K562 (cell line): ENCODE measurements at regions not wholly inside any gene's neighbourhood (a gene's known extent, or its start where the extent isn't known, plus 50 kb on each side); places are given as distances from the start of the nearest gene placed in this dataset.
"Not testable (repeated sequence)": the region's sequence is repeated elsewhere in the genome, so short reads cannot be mapped to it uniquely, and the experiment has no call there.

Source experiments
- ATAC-seq: fragments of 200-7000 bp; cut with Tn5 transposase; 3 replicates; pipeline ENCODE4 v1.9.1; 2020; ENCODE audit warnings: moderate library complexity
- BruUV-seq: library from RNA; stranded (reverse); fragments of 400-500 nt; replicated peaks from 2 replicates; lab custom pipeline; 2021; lab: Mats Ljungman, UMichigan
- CTCF ChIA-PET: fragments of 300-600 bp; formaldehyde crosslinking; extraction: SDS; loops from one replicate; lab custom pipeline; 2021; ENCODE audit warnings: low intra/inter-chr PET ratio; lab: Yijun Ruan, JAX
- POLR2A ChIA-PET: fragments of 300-600, 350-650 bp; sonication (Branson Sonifier 250); formaldehyde crosslinking; extraction: SDS; loops from one replicate; lab custom pipeline; 2021; ENCODE audit warnings: antibody characterized with exemption, inconsistent platforms; lab: Yijun Ruan, JAX
- DNase-seq, 4 experiments: peaks; one replicate each; pipeline versions ENCODE4 v3.0.0 to v3.0.0-alpha.2; 2011 to 2018; ENCODE audit warnings: low spot score in 3 of 4, mixed read lengths in 3 of 4; ENCODE audit errors: extremely low read depth in 1 of 4
- FAIRE-seq: peaks from 2 replicates; lab custom pipeline; 2011; peaks lifted over from hg19 to GRCh38; lab: Jason Lieb, UNC
- H2AFZ ChIP-seq: 2 replicates; pipeline ENCODE4 v1.6.0; 2011; ENCODE audit warnings: low read depth, low read length, control low read depth, inconsistent platforms
- H3K27ac ChIP-seq: fragments of 200-600 bp; 3 replicates; pipeline ENCODE4 v1.8.0; 2011; ENCODE audit warnings: low read depth, mild to moderate bottlenecking, control low read depth, inconsistent platforms, low read length, moderate library complexity, mixed read lengths; ENCODE audit errors: extremely low read depth
- H3K27me3 ChIP-seq, 2 experiments: fragments of 300-600 bp in 1 of 2; 2 replicates in 1 of 2; 3 replicates in 1 of 2; pipeline versions ENCODE4 v1.6.0 to v1.8.0; 2011; ENCODE audit warnings: inconsistent platforms in 2 of 2, low read length in 2 of 2, mild to moderate bottlenecking in 1 of 2, mixed read lengths in 1 of 2, moderate library complexity in 1 of 2; ENCODE audit not compliant: control insufficient read depth in 2 of 2, insufficient read depth in 2 of 2
- H3K36me3 ChIP-seq: fragments of 300-600 bp; 3 replicates; pipeline ENCODE4 v1.8.0; 2011; ENCODE audit warnings: mild to moderate bottlenecking, low read length, inconsistent platforms; ENCODE audit not compliant: control insufficient read depth, insufficient read depth
- H3K4me1 ChIP-seq, 2 experiments: fragments of 200-600 bp in 1 of 2; replicated peaks in 1 of 2; 2 replicates in 1 of 2; 3 replicates in 1 of 2; pipeline versions ENCODE4 v1.5.1 to v1.8.0; 2011; ENCODE audit warnings: inconsistent platforms in 2 of 2, low read length in 2 of 2, mild to moderate bottlenecking in 1 of 2, mixed read lengths in 1 of 2, moderate library complexity in 1 of 2; ENCODE audit not compliant: control insufficient read depth in 2 of 2, insufficient read depth in 2 of 2
- H3K4me2 ChIP-seq: 2 replicates; pipeline ENCODE4 v1.6.1; 2011; ENCODE audit warnings: low read length, control low read depth, inconsistent platforms, mixed read lengths; ENCODE audit not compliant: insufficient read depth
- H3K4me3 ChIP-seq: fragments of 200-600 bp; sonication (generic), shearing (Covaris generic); 2 replicates; pipeline ENCODE4 v1.5.1; 2016; ENCODE audit warnings: control low read depth, inconsistent platforms
- H3K79me2 ChIP-seq: fragments of 200-600 bp; 3 replicates; pipeline ENCODE4 v1.8.0; 2011; ENCODE audit warnings: low read length, inconsistent platforms; ENCODE audit not compliant: control insufficient read depth, insufficient read depth
- H3K9ac ChIP-seq, 2 experiments: 2 replicates each; pipeline versions ENCODE4 v1.6.0 to v1.6.1; 2011; ENCODE audit warnings: low read depth in 2 of 2, low read length in 2 of 2, control low read depth in 1 of 2, inconsistent platforms in 1 of 2, mild to moderate bottlenecking in 1 of 2, mixed read lengths in 1 of 2; ENCODE audit not compliant: insufficient read depth in 1 of 2
- H3K9me1 ChIP-seq: one replicate; pipeline ENCODE4 v1.6.0; 2011; ENCODE audit warnings: inconsistent platforms, mild to moderate bottlenecking, low read length, moderate library complexity; ENCODE audit not compliant: control insufficient read depth, insufficient read depth
- H3K9me3 ChIP-seq: replicated peaks from 2 replicates; pipeline ENCODE4 v1.5.1; 2011; ENCODE audit warnings: low read depth, low read length, inconsistent platforms; ENCODE audit not compliant: control insufficient read depth, insufficient read depth
- H4K20me1 ChIP-seq: replicated peaks from 2 replicates; pipeline ENCODE4 v1.6.1; 2011; ENCODE audit warnings: low read length, inconsistent platforms, mixed read lengths; ENCODE audit not compliant: control insufficient read depth, insufficient read depth
- ASH1L ChIP-seq: fragments of 450-650 bp; IDR thresholded peaks from 2 replicates; pipeline ENCODE4 v1.6.1; 2018; ENCODE audit warnings: borderline replicate concordance, mild to moderate bottlenecking, low read depth; ENCODE audit not compliant: partially characterized antibody
- DPF2 ChIP-seq: fragments of 450-650 bp; IDR thresholded peaks from 2 replicates; pipeline ENCODE4 v1.6.1; 2016
- NBN ChIP-seq: fragments of 450-650 bp; IDR thresholded peaks from 2 replicates; pipeline ENCODE4 v1.6.1; 2016; ENCODE audit warnings: low read depth, mild to moderate bottlenecking
- NFIC ChIP-seq: fragments of 450-650 bp; IDR thresholded peaks from 2 replicates; pipeline ENCODE4 v1.6.1; 2017; ENCODE audit warnings: mild to moderate bottlenecking, inconsistent platforms
- WGBS: fragments of 100-300 bp; shearing (Covaris generic); methylation state at CpG from one replicate; pipeline ENCODE4 v1.1.6; 2016; ENCODE audit warnings: low coverage, mixed read lengths; ENCODE audit not compliant: insufficient coverage; ENCODE audit errors: missing lambda C conversion rate; 5-methylcytosine and 5-hydroxymethylcytosine counted together
- in situ Hi-C: fragments of 300-500 bp; cut with MboI; formaldehyde crosslinking; loops from 4 replicates; pipeline ENCODE4 v1.15.0; 2018; ENCODE audit warnings: inconsistent platforms, mixed read lengths
- intact Hi-C: fragments of 100-400 bp; cut with micrococcal nuclease; formaldehyde crosslinking; loops from 2 replicates; pipeline ENCODE4 v1.14.2; 2022

DNA sequence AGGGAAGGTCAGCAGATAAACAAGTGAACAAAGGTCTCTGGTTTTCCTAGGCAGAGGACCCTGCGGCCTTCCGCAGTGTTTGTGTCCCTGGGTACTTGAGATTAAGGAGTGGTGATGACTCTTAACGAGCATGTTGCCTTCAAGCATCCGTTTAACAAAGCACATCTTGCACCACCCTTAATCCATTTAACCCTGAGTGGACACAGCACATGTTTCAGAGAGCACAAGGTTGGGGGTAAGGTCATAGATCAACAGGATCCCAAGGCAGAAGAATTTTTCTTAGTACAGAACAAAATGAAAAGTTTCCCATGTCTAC is 966.4 kb upstream of the DEFB115 start (continued):
- TF ChIP-seq DPF2 (peak; percentile 71; the same call in 1 of the 2 replicates), NBN (0 out of 2 replicates have a peak, but pooled peaks have one; percentile 6), ASH1L (peak; percentile 30), NFIC (0 out of 2 replicates have a peak, but pooled peaks have one; percentile 19)

DNA sequence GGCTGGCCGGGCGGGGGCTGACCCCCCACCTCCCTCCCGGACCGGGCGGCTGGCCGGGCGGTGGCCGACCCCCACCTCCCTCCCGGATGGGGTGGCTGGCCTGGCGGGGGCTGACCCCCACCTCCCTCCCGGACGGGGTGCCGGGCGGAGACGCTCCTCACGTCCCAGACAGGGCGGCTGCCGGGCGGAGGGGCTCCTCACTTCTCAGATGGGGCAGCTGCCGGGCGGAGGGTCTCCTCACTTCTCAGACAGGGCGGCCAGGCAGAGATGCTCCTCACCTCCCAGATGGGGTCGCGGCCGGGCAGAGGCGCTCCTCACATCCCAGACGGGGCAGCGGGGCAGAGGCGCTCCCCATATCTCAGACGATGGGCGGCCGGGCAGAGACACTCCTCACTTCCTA is 965.8 kb upstream of the DEFB115 start:
- whole genome bisulfite sequencing: 100% methylated on average over 4 of the region's 32 CpGs
- H3K4me1 ChIP-seq: peaks cover 0 to 16% of the 10 kb centered on the region in 2 experiments; a peak in 4 of 5 replicates
- H2AFZ ChIP-seq, FAIRE-seq, H3K4me3 ChIP-seq, H3K79me2 ChIP-seq, H4K20me1 ChIP-seq, H3K36me3 ChIP-seq, POLR2A ChIA-PET, CTCF ChIA-PET, H3K4me2 ChIP-seq, H3K9me1 ChIP-seq, DNase-seq, H3K27ac ChIP-seq, in situ Hi-C loops, H3K9me3 ChIP-seq, intact Hi-C loops, ATAC-seq, BruUV-seq, H3K9ac ChIP-seq, H3K27me3 ChIP-seq: not testable (repeated sequence)

DNA sequence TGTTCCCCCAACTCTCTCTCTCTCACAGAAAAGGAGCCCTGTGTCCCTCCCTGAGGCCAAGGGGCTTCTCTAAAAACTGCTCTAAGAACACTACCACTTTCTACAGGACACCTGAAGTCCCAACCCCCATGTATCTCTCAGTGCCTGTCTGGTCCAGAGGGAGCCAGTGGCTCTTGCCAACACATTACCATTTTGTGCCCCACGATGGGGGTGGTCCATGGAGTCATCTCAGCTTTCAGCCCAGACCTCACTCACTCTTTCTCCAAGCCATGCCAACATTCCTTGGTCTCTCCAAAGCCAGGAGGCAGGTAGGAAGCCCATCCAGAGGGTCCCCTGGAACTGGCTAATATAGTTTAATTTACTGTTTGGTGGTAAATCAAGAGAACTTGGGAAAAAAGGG is 962.1 kb upstream of the DEFB115 start:
- in situ Hi-C loops, H2AFZ ChIP-seq, H3K4me1 ChIP-seq, DNase-seq, H3K27ac ChIP-seq, FAIRE-seq, H4K20me1 ChIP-seq, H3K36me3 ChIP-seq, H3K27me3 ChIP-seq, H3K4me3 ChIP-seq, intact Hi-C loops, H3K4me2 ChIP-seq, ATAC-seq, H3K79me2 ChIP-seq, BruUV-seq, CTCF ChIA-PET, H3K9me1 ChIP-seq, POLR2A ChIA-PET, H3K9ac ChIP-seq, H3K9me3 ChIP-seq: not testable (repeated sequence)
- 17% methylated on average over 1 of the region's 1 CpG for WGBS

DNA sequence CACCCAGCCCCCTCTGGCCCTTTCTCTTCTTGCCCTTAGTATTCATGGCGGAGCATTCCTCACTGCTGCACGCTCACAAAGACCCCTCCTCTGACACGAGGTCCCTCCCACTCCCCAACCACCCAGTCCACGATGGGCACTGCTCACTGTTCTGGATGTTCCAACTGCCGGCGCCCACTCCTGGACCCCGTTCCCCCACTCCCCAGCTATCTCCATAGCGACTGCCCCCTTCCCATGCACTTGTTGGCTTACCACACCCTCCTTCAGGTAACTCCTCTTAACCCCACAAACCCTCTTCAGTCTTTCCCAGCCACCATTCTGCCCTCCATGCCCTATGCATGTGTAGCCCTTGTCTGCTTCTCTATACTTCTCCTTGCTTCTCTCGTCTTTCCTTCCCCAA is 961.5 kb upstream of the DEFB115 start:
- POLR2A ChIA-PET: not testable (repeated sequence)

More for the DNA sequence above, 961.5 kb upstream of the DEFB115 start:
- BruUV-seq, CTCF ChIA-PET, in situ Hi-C loops, H3K9me1 ChIP-seq, H3K27me3 ChIP-seq, H3K4me2 ChIP-seq, H3K79me2 ChIP-seq, H2AFZ ChIP-seq, FAIRE-seq, H3K9me3 ChIP-seq, H3K27ac ChIP-seq, ATAC-seq, H4K20me1 ChIP-seq, H3K4me1 ChIP-seq, H3K4me3 ChIP-seq, H3K9ac ChIP-seq, intact Hi-C loops, H3K36me3 ChIP-seq, DNase-seq: not testable (repeated sequence)
- 67% methylated on average over 4 of the region's 9 CpGs for WGBS
